ENCODE measurements at regions not wholly inside any gene's neighbourhood (a gene's known extent, or its start where the extent isn't known, plus 50 kb on each side); places are given as distances from the start of the nearest gene placed in this dataset.

- intact Hi-C loops (cut with DNase I), result no loop called here
- no peaks in the 10 kb centered on the region for H3K36me3 ChIP-seq
- no peak overlapping the region for H3K27ac ChIP-seq
- H3K9me3 ChIP-seq, result no peaks in the 10 kb centered on the region
- no peaks in the 10 kb centered on the region for H3K27me3 ChIP-seq
- H3K4me1 ChIP-seq (ENCODE audit: insufficient read depth), result no peaks in the 10 kb centered on the region
- H3K4me3 ChIP-seq, result no peak overlapping the region
- WGBS, 3 donors, result 70 to 76% (median 75%) methylated on average over 2 of the region's 2 CpGs
- DNase-seq, result no peak
- no peak for TF ChIP-seq EP300 (IDR thresholded peaks at IDR 0.05)
- TF ChIP-seq CTCF (IDR thresholded peaks at IDR 0.05), result no peak
- no peak for TF ChIP-seq POLR2A (IDR thresholded peaks at IDR 0.05)
Measured at GRCh38 chr7:156438011-156438410, 202.6 kb upstream of the RNF32 start.

DNA sequence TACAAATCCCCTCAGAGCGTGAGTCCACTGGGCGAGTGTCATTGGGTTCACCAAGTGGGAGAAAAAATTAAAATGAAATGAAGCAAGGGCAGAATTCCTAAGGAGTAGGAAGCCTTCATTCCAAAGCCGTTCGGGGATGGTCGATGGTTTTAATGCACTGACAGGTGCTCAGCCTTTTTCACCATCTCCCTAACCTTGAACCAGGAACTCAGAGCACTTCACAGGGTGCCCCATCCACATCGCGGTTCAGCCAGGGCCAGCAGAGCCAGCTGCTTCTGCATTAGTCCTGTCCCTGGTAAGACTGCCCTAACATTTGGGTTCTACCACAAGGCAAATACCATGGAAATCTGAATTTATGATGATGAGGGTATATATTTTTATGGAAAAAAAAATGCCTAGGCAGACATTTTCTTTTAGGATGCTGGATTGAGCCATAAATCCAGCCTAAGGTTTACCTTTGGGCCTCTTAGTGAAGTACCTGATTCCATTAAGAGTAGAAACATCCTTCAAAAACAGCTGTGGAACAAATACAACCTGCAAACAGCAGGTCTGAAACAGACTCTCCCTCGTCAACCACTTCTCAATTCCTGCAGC lies 203.5 kb upstream of the RNF32 start:
- no peak for TF ChIP-seq EP300 (IDR thresholded peaks at IDR 0.05)
- TF ChIP-seq CTCF (IDR thresholded peaks at IDR 0.05), result no peak
- TF ChIP-seq POLR2A (IDR thresholded peaks at IDR 0.05), result no peak
- no peak for DNase-seq
- intact Hi-C loops (cut with DNase I), result no loop called here
- no peak overlapping the region for H3K27ac ChIP-seq
- 81 to 85% (median 84%) methylated on average over 8 of the region's 8 CpGs for WGBS, 3 donors
- no peak overlapping the region for H3K4me3 ChIP-seq
- H3K4me1 ChIP-seq (ENCODE audit: insufficient read depth), result no peaks in the 10 kb centered on the region
- H3K9me3 ChIP-seq, result no peaks in the 10 kb centered on the region
- H3K36me3 ChIP-seq, result no peaks in the 10 kb centered on the region
- H3K27me3 ChIP-seq, result no peaks in the 10 kb centered on the region

- no peak for DNase-seq
- H3K27ac ChIP-seq, result no peak overlapping the region
- no peaks in the 10 kb centered on the region for H3K9me3 ChIP-seq
- TF ChIP-seq CTCF (IDR thresholded peaks at IDR 0.05) (no peak), POLR2A (IDR thresholded peaks at IDR 0.05) (no peak), EP300 (IDR thresholded peaks at IDR 0.05) (no peak)
- intact Hi-C loops (cut with DNase I), result no loop called here
- no peaks in the 10 kb centered on the region for H3K36me3 ChIP-seq
- 75 to 81% (median 80%) methylated on average over 12 of the region's 12 CpGs for WGBS, 3 donors
- H3K4me1 ChIP-seq (ENCODE audit: insufficient read depth), result no peaks in the 10 kb centered on the region
- H3K27me3 ChIP-seq, result no peaks in the 10 kb centered on the region
- no peak overlapping the region for H3K4me3 ChIP-seq
Measured at GRCh38 chr7:156435486-156436231, 204.9 kb upstream of the RNF32 start.

GRCh38 chr7:156434706-156435105 lies 205.9 kb upstream of the RNF32 start:
- H3K4me3 ChIP-seq, result no peak overlapping the region
- no peaks in the 10 kb centered on the region for H3K9me3 ChIP-seq
- H3K27me3 ChIP-seq, result no peaks in the 10 kb centered on the region
- no peak overlapping the region for H3K27ac ChIP-seq
- no peak for DNase-seq
- 65 to 87% (median 71%) methylated on average over 5 of the region's 5 CpGs for WGBS, 3 donors
- no peaks in the 10 kb centered on the region for H3K4me1 ChIP-seq (ENCODE audit: insufficient read depth)
- intact Hi-C loops (cut with DNase I), result no loop called here
- H3K36me3 ChIP-seq, result no peaks in the 10 kb centered on the region
- TF ChIP-seq CTCF (IDR thresholded peaks at IDR 0.05), result no peak
- no peak for TF ChIP-seq POLR2A (IDR thresholded peaks at IDR 0.05)
- TF ChIP-seq EP300 (IDR thresholded peaks at IDR 0.05), result no peak

Data from ovary (tissue), 7 donors.